Endothelial cell of umbilical vein (primary cell): ENCODE measurements at regions not wholly inside any gene's neighbourhood (a gene's known extent, or its start where the extent isn't known, plus 50 kb on each side); places are given as distances from the start of the nearest gene placed in this dataset.

ENCODE experiments used
- BruUV-seq: library from RNA; stranded (reverse); fragments of 400-500 nt; replicated peaks from 2 replicates; lab custom pipeline; 2021; lab: Mats Ljungman, UMichigan
- CTCF ChIA-PET: fragments of 300-600, 350-600 bp; sonication (Branson Sonifier 250); formaldehyde crosslinking; loops from one replicate; lab custom pipeline; 2021; ENCODE audit warnings: antibody characterized with exemption, inconsistent platforms; lab: Charles Lee
- POLR2A ChIA-PET: fragments of 300-600, 350-600 bp; sonication (Branson Sonifier 250); formaldehyde crosslinking; loops from one replicate; lab custom pipeline; 2021; ENCODE audit warnings: antibody characterized with exemption, inconsistent platforms; lab: Charles Lee
- DNase-seq: peaks from one replicate; pipeline ENCODE4 v3.0.0-alpha.2; 2011; ENCODE audit warnings: low read depth, low spot score
- FAIRE-seq: peaks from 2 replicates; lab custom pipeline; 2011; peaks lifted over from hg19 to GRCh38; lab: Jason Lieb, UNC
- H2AFZ ChIP-seq: 2 replicates; pipeline ENCODE4 v1.6.0; 2012; ENCODE audit warnings: low read depth, low read length, control low read depth, inconsistent platforms
- H3K27ac ChIP-seq: 2 replicates; pipeline ENCODE4 v1.5.1; 2011; ENCODE audit warnings: low read depth, mild to moderate bottlenecking, control low read depth, low read length, moderate library complexity; ENCODE audit not compliant: insufficient read depth
- H3K27me3 ChIP-seq, 2 experiments: 2 replicates each; pipeline versions ENCODE4 v1.6.0 to v1.6.1; 2011; ENCODE audit warnings: low read length in 2 of 2, mixed read lengths in 1 of 2; ENCODE audit not compliant: control insufficient read depth in 2 of 2, insufficient read depth in 2 of 2
- H3K36me3 ChIP-seq, 2 experiments: 2 replicates in 1 of 2; 3 replicates in 1 of 2; pipeline ENCODE4 v1.5.1; 2011; ENCODE audit warnings: low read length in 2 of 2, mild to moderate bottlenecking in 1 of 2, moderate library complexity in 1 of 2; ENCODE audit not compliant: control insufficient read depth in 2 of 2, insufficient read depth in 2 of 2; ENCODE audit errors: extremely low read depth in 1 of 2
- H3K4me1 ChIP-seq: 3 replicates; pipeline ENCODE4 v1.5.1; 2011; ENCODE audit warnings: mild to moderate bottlenecking, low read length; ENCODE audit not compliant: control insufficient read depth, insufficient read depth; ENCODE audit errors: extremely low read depth
- H3K4me2 ChIP-seq: 2 replicates; pipeline ENCODE4 v1.6.1; 2011; ENCODE audit warnings: low read length, control low read depth, mixed read lengths; ENCODE audit not compliant: insufficient read depth
- H3K4me3 ChIP-seq, 3 experiments: fragments of 200-600 bp in 1 of 3; sonication (generic), shearing (Covaris generic) in 1 of 3; replicated peaks in 1 of 3; 2 replicates each; pipeline ENCODE4 v1.5.1; 2011 to 2016; ENCODE audit warnings: control low read depth in 3 of 3, low read length in 3 of 3, mild to moderate bottlenecking in 2 of 3, inconsistent platforms in 1 of 3, low read depth in 1 of 3, moderate library complexity in 1 of 3; ENCODE audit not compliant: insufficient read depth in 1 of 3
- H3K79me2 ChIP-seq: 2 replicates; pipeline ENCODE4 v1.6.0; 2012; ENCODE audit warnings: low read length, inconsistent platforms; ENCODE audit not compliant: control insufficient read depth, insufficient read depth
- H3K9ac ChIP-seq: replicated peaks from 2 replicates; pipeline ENCODE3; 2011; ENCODE audit warnings: low read length, control low read depth; ENCODE audit not compliant: insufficient read depth; ENCODE audit errors: extremely low read depth
- H3K9me1 ChIP-seq: replicated peaks from 3 replicates; pipeline ENCODE4 v1.6.0; 2011; ENCODE audit warnings: mild to moderate bottlenecking, low read length; ENCODE audit not compliant: control insufficient read depth, insufficient read depth; ENCODE audit errors: extremely low read depth
- H3K9me3 ChIP-seq: replicated peaks from 2 replicates; pipeline ENCODE4 v1.5.1; 2012; ENCODE audit warnings: low read length, inconsistent platforms; ENCODE audit not compliant: control insufficient read depth, insufficient read depth
- H4K20me1 ChIP-seq: replicated peaks from 2 replicates; pipeline ENCODE3; 2011; ENCODE audit warnings: mild to moderate bottlenecking, low read length; ENCODE audit not compliant: control insufficient read depth, insufficient read depth; ENCODE audit errors: extremely low read depth
- CTCF ChIP-seq, 2 donors: IDR thresholded peaks; 1 replicate in 1 of 2; 2 replicates in 1 of 2; pipeline ENCODE4 v1.5.1; 2011; ENCODE audit warnings: low read length in 2 of 2, mild to moderate bottlenecking in 2 of 2, moderate library complexity in 2 of 2, control low read depth in 1 of 2, inconsistent platforms in 1 of 2, low read depth in 1 of 2; ENCODE audit not compliant: insufficient read depth in 1 of 2; ENCODE audit errors: extremely low read depth in 1 of 2
- EZH2 ChIP-seq: IDR thresholded peaks from 2 replicates; pipeline ENCODE4 v1.6.1; 2012; ENCODE audit warnings: borderline replicate concordance, low read depth, mild to moderate bottlenecking, moderate library complexity, low read length, inconsistent platforms; ENCODE audit not compliant: severe bottlenecking
- FOS ChIP-seq: IDR thresholded peaks from 2 replicates; pipeline ENCODE4 v1.6.1; 2011; ENCODE audit warnings: mild to moderate bottlenecking, low read length, moderate library complexity, borderline replicate concordance; ENCODE audit not compliant: insufficient read depth
- GATA2 ChIP-seq: IDR thresholded peaks from 2 replicates; pipeline ENCODE4 v1.7.0; 2011; ENCODE audit warnings: low read depth, mild to moderate bottlenecking, moderate library complexity, mixed read lengths, low read length; ENCODE audit not compliant: insufficient read length, insufficient read depth
- JUN ChIP-seq: IDR thresholded peaks from 2 replicates; pipeline ENCODE4 v1.6.1; 2011; ENCODE audit warnings: borderline replicate concordance, low read depth; ENCODE audit not compliant: insufficient read length, insufficient read depth
- MAX ChIP-seq: IDR thresholded peaks from 2 replicates; pipeline ENCODE4 v1.6.1; 2011; ENCODE audit not compliant: insufficient read depth, insufficient read length
- dilution Hi-C: fragments of 300-500 bp; cut with MboI; formaldehyde crosslinking; loops from one replicate; pipeline ENCODE4 v1.15.0; 2019; ENCODE audit warnings: low sequenced_read_pairs; ENCODE audit not compliant: extremely low pct_ligation_motif_present
- intact Hi-C: fragments of 100-400 bp; cut with micrococcal nuclease; formaldehyde crosslinking; loops from one replicate; pipeline ENCODE4 v1.10.0; 2022

- no peaks in the 10 kb centered on the region for H3K9me3 ChIP-seq
- ChIA-PET CTCF (no interaction called here), POLR2A (no interaction called here)
- intact Hi-C loops (no loop called here), dilution Hi-C loops (no loop called here)
- H4K20me1 ChIP-seq: no peaks in the 10 kb centered on the region
- H3K36me3 ChIP-seq: no peaks in the 10 kb centered on the region
- no TSS peak for BruUV-seq
- H3K4me1 ChIP-seq: no peaks in the 10 kb centered on the region
- H3K4me2 ChIP-seq: no peak overlapping the region
- DNase-seq (no peak), FAIRE-seq (no peak)
- no peak overlapping the region for H3K27ac ChIP-seq
- H3K9me1 ChIP-seq: no peaks in the 10 kb centered on the region
- no peak overlapping the region for H2AFZ ChIP-seq
- H3K79me2 ChIP-seq: no peaks in the 10 kb centered on the region
- no peak for TF ChIP-seq MAX
- no peak for TF ChIP-seq CTCF (IDR thresholded peaks at IDR 0.05; ENCODE audit: extremely low read depth in 1 of 2, insufficient read depth in 1 of 2, low read depth in 1 of 2, low read length in 2 of 2)
- no peak for TF ChIP-seq EZH2
- no peak for TF ChIP-seq FOS
- TF ChIP-seq GATA2: no peak
- TF ChIP-seq JUN: no peak
- no peak overlapping the region for H3K4me3 ChIP-seq
- H3K27me3 ChIP-seq: no peaks in the 10 kb centered on the region
- no peak overlapping the region for H3K9ac ChIP-seq
These were observed 773.5 kb upstream of the LRRTM1 start for GRCh38 chr2:81078102-81078501.
